HCT116 (cell line): ENCODE measurements at regions not wholly inside any gene's neighbourhood (a gene's known extent, or its start where the extent isn't known, plus 50 kb on each side); places are given as distances from the start of the nearest gene placed in this dataset.

ENCODE experiments used
- EZH2 ChIP-seq: fragments of 200-600 bp; sonication (generic); IDR thresholded peaks from 2 replicates; pipeline ENCODE4 v1.6.1; 2017; ENCODE audit warnings: antibody characterized with exemption, mixed run types
- POLR2A ChIP-seq: IDR thresholded peaks from 2 replicates; pipeline ENCODE4 v1.7.0; 2011; ENCODE audit warnings: borderline replicate concordance; ENCODE audit not compliant: insufficient read depth, insufficient read length; ENCODE audit errors: extremely low read depth
- ZNF274 ChIP-seq: fragments of 200-500 bp; sonication (Bioruptor generic); IDR thresholded peaks from 2 replicates; pipeline ENCODE4 v1.6.1; 2014; ENCODE audit warnings: mild to moderate bottlenecking, low read depth, low read length, inconsistent platforms

GRCh38 chr17:37856245-37856644, 68.0 kb upstream of the TBC1D3K start:
- TF ChIP-seq POLR2A (no peak), ZNF274 (no peak), EZH2 (no peak)
